ENCODE measurements at regions not wholly inside any gene's neighbourhood (a gene's known extent, or its start where the extent isn't known, plus 50 kb on each side); places are given as distances from the start of the nearest gene placed in this dataset.

DNA sequence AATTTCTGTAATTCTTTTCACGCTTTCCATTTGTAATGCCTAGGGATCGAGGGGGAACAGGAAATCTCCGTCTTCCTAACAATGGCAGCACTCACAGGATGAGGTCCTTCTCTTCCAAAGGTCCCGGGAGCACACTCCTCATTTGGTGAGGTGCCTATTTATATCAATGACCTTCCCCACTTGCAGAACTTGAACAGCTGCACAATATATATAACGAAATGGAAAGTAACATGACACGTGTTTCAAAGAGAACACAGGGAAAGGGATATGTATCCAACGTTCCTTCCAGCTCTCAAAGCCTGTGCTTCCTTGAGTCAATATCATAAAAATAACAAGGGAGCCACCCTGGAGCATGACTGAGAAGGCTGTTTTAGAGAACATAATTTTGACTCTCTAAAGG lies 78.6 kb upstream of the RBM24 start:
- H3K27ac Mint-ChIP-seq (ENCODE audit: unreplicated experiment) = no peak overlapping the region
- peaks cover under 1% of the 10 kb centered on the region for H3K4me1 Mint-ChIP-seq (ENCODE audit: low read depth, unreplicated experiment)
- no peak overlapping the region for H3K4me3 Mint-ChIP-seq (ENCODE audit: unreplicated experiment)
- H3K36me3 Mint-ChIP-seq (ENCODE audit: unreplicated experiment) = peaks cover 8% of the 10 kb centered on the region
- no peak for DNase-seq
- TF ChIP-seq, protein P1, sequence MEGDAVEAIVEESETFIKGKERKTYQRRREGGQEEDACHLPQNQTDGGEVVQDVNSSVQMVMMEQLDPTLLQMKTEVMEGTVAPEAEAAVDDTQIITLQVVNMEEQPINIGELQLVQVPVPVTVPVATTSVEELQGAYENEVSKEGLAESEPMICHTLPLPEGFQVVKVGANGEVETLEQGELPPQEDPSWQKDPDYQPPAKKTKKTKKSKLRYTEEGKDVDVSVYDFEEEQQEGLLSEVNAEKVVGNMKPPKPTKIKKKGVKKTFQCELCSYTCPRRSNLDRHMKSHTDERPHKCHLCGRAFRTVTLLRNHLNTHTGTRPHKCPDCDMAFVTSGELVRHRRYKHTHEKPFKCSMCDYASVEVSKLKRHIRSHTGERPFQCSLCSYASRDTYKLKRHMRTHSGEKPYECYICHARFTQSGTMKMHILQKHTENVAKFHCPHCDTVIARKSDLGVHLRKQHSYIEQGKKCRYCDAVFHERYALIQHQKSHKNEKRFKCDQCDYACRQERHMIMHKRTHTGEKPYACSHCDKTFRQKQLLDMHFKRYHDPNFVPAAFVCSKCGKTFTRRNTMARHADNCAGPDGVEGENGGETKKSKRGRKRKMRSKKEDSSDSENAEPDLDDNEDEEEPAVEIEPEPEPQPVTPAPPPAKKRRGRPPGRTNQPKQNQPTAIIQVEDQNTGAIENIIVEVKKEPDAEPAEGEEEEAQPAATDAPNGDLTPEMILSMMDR (IDR thresholded peaks at IDR 0.05; ENCODE audit: partially characterized antibody, unreplicated experiment) = no peak
- peaks cover 4% of the 10 kb centered on the region for H3K9me3 Mint-ChIP-seq (ENCODE audit: unreplicated experiment)
- H3K27me3 Mint-ChIP-seq (ENCODE audit: unreplicated experiment) = no peaks in the 10 kb centered on the region

DNA sequence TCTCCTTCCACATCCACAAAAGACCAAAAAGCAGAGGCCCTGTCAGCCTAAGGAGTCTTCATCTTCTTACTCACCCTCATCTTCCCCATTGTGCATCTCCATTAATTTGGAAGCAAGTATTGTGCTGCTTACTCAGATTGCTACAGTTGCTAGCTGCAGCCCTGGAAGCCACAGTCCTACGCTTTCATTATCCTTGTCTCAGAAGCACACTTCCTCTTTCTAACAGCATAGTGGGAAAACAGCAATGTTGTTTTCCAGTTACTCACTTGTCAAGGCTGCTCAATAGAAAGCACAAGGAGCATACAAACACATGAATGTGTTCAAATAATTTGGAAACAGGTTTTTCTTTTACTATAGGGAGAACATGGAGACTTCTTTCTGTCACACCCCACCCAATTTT lies 76.6 kb upstream of the RBM24 start:
- H3K4me3 Mint-ChIP-seq (ENCODE audit: unreplicated experiment) = no peak overlapping the region
- H3K9me3 Mint-ChIP-seq (ENCODE audit: unreplicated experiment) = peaks cover 4% of the 10 kb centered on the region
- no peak overlapping the region for H3K27ac Mint-ChIP-seq (ENCODE audit: unreplicated experiment)

DNA sequence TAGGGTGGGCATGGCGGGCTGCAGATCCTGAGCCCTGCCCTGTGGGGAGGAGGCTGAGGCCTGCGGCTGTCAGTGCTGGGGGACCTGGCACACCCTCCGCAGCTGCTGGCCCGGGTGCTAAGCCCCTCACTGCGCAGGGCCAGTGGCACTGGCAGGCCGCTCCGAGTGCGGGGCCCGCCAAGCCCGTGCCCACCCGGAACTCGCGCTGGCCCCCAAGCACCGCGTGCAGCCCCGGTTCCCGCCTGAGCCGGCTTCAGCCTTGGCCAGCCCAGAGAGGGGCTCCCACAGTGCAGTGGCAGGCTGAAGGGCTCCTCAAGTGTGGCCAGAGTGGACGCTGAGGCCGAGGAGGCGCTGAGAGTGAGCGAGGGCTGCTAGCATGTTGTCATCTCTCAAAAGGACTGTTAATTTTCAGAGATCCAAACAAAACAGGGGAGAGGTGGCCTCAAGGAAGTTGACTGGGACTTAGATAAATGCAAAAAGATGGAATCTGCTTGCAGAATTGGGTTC lies 74.5 kb upstream of the RBM24 start:
- peaks cover 4% of the 10 kb centered on the region for H3K9me3 Mint-ChIP-seq (ENCODE audit: unreplicated experiment)

More for the DNA sequence above, 76.6 kb upstream of the RBM24 start:
- no peak for DNase-seq
- peaks cover 8% of the 10 kb centered on the region for H3K36me3 Mint-ChIP-seq (ENCODE audit: unreplicated experiment)
- H3K27me3 Mint-ChIP-seq (ENCODE audit: unreplicated experiment) = no peaks in the 10 kb centered on the region
- TF ChIP-seq, protein P1 (IDR thresholded peaks at IDR 0.05; ENCODE audit: partially characterized antibody, unreplicated experiment) = no peak
- H3K4me1 Mint-ChIP-seq (ENCODE audit: low read depth, unreplicated experiment) = peaks cover 1% of the 10 kb centered on the region

DNA sequence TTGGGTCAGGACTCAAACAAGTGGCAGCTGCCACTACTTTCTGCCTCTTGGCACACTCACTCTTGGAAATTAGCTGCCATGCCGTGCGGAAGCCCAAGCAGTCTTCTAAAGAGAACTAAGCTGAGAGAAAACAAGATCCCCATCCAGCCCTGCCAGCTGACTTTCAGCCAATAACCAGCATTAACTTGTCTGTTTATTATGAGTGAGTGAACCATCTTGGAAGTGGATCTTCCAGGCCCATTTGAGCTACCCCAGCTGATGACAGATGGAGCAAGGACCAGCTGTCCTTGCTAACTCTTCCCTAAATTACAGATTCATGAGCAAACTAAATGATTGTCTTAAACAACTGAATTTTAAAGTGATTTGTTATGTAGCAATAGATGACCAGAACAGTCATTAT lies 73.9 kb upstream of the RBM24 start:
- Mint-ChIP-seq H3K27ac (ENCODE audit: unreplicated experiment) (no peak overlapping the region), H3K4me1 (ENCODE audit: low read depth, unreplicated experiment) (peaks cover 1% of the 10 kb centered on the region), H3K27me3 (ENCODE audit: unreplicated experiment) (no peaks in the 10 kb centered on the region), H3K4me3 (ENCODE audit: unreplicated experiment) (no peak overlapping the region), H3K36me3 (ENCODE audit: unreplicated experiment) (peaks cover 8% of the 10 kb centered on the region), H3K9me3 (ENCODE audit: unreplicated experiment) (peaks cover 4% of the 10 kb centered on the region)
- no peak for DNase-seq
- TF ChIP-seq, protein P1 (IDR thresholded peaks at IDR 0.05; ENCODE audit: partially characterized antibody, unreplicated experiment) = no peak

More for the DNA sequence above, 74.5 kb upstream of the RBM24 start:
- DNase-seq = no peak
- TF ChIP-seq, protein P1 (IDR thresholded peaks at IDR 0.05; ENCODE audit: partially characterized antibody, unreplicated experiment) = no peak
- no peak overlapping the region for H3K27ac Mint-ChIP-seq (ENCODE audit: unreplicated experiment)
- no peaks in the 10 kb centered on the region for H3K27me3 Mint-ChIP-seq (ENCODE audit: unreplicated experiment)
- H3K36me3 Mint-ChIP-seq (ENCODE audit: unreplicated experiment) = peaks cover 8% of the 10 kb centered on the region
- no peak overlapping the region for H3K4me3 Mint-ChIP-seq (ENCODE audit: unreplicated experiment)
- H3K4me1 Mint-ChIP-seq (ENCODE audit: low read depth, unreplicated experiment) = peaks cover 1% of the 10 kb centered on the region

DNA sequence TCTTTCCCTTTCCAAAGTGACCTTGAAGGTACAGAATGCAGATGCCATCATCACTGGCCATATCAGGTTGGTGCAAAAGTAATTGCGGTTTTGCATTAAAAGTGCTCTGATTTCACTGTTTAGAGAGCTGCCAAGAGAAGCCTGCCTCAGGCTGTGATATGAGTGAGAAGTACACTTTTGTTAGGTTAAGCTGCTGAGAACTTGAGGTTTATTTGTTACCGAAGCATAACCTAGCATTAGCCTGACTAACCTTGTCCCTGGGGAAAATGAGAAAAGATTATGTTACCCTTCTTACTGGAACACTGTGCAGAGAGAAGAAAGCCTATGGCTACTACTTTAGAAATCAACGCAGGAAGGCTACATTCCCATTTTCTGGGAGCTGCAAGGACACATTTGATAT lies 70.5 kb upstream of the RBM24 start:
- H3K27me3 Mint-ChIP-seq (ENCODE audit: unreplicated experiment) = no peaks in the 10 kb centered on the region
- H3K27ac Mint-ChIP-seq (ENCODE audit: unreplicated experiment) = no peak overlapping the region
- H3K36me3 Mint-ChIP-seq (ENCODE audit: unreplicated experiment) = peaks cover under 1% of the 10 kb centered on the region
- H3K4me3 Mint-ChIP-seq (ENCODE audit: unreplicated experiment) = no peak overlapping the region
- TF ChIP-seq, protein P1 (IDR thresholded peaks at IDR 0.05; ENCODE audit: partially characterized antibody, unreplicated experiment) = no peak
- DNase-seq = no peak
- peaks cover 4% of the 10 kb centered on the region for H3K4me1 Mint-ChIP-seq (ENCODE audit: low read depth, unreplicated experiment)
- H3K9me3 Mint-ChIP-seq (ENCODE audit: unreplicated experiment) = peaks cover 4% of the 10 kb centered on the region

All from glutamatergic neuron (in vitro differentiated cells).